ENCODE measurements at regions not wholly inside any gene's neighbourhood (a gene's known extent, or its start where the extent isn't known, plus 50 kb on each side); places are given as distances from the start of the nearest gene placed in this dataset.

- TF ChIP-seq, protein P1, sequence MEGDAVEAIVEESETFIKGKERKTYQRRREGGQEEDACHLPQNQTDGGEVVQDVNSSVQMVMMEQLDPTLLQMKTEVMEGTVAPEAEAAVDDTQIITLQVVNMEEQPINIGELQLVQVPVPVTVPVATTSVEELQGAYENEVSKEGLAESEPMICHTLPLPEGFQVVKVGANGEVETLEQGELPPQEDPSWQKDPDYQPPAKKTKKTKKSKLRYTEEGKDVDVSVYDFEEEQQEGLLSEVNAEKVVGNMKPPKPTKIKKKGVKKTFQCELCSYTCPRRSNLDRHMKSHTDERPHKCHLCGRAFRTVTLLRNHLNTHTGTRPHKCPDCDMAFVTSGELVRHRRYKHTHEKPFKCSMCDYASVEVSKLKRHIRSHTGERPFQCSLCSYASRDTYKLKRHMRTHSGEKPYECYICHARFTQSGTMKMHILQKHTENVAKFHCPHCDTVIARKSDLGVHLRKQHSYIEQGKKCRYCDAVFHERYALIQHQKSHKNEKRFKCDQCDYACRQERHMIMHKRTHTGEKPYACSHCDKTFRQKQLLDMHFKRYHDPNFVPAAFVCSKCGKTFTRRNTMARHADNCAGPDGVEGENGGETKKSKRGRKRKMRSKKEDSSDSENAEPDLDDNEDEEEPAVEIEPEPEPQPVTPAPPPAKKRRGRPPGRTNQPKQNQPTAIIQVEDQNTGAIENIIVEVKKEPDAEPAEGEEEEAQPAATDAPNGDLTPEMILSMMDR (IDR thresholded peaks at IDR 0.05; ENCODE audit: low read depth, low read length, missing control alignments): no peak
- no peak overlapping the region for H3K4me3 ChIP-seq (ENCODE audit: low read depth, low read length)
- DNase-seq (ENCODE audit: low read depth): no peak
Observed at GRCh38 chr5:159510282-159510681, 180.0 kb upstream of the IL12B start.

DNA sequence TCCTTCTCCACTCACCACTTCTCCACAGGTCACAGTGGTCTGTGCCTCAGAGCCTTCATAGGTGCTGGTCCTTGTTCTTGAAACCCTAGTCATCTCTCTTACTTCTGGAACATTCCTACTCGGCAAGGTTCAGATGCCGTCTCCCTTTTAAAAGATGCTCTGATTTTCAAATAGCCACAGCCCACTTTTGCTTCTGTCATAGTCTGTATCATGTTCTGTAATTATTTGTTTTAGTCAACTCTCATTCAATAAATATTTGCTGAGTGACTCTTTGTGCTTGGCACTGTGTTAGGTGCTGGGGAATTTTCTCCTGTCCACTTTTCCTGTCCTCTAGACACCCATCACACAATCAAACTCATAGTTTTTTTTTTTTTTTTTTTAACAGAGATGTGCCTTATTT is 181.3 kb upstream of the IL12B start:
- TF ChIP-seq, protein P1 (IDR thresholded peaks at IDR 0.05; ENCODE audit: low read depth, low read length, missing control alignments): no peak
- no peak overlapping the region for H3K4me3 ChIP-seq (ENCODE audit: low read depth, low read length)
- no peak for DNase-seq (ENCODE audit: low read depth)

DNA sequence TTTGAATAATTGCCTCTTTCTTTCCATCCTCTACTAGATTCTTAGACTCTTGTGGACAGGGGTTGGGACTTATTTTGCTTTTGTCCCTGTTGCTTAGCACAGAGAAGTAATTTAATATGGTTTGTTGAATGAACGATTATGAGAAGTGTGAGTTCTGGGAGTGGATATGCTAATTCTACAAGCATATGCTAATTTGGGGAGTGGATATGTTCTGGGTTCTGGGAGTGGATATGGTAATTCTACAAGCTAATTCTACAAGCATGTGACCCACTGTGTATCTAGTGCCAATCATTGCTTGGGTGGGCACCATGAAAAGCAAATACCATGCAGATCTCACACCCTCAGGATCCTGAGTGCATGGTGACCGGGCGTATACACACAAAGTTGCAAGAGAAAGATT is 181.8 kb upstream of the IL12B start:
- DNase-seq (ENCODE audit: low read depth): no peak
- TF ChIP-seq, protein P1 (IDR thresholded peaks at IDR 0.05; ENCODE audit: low read depth, low read length, missing control alignments): no peak
- H3K4me3 ChIP-seq (ENCODE audit: low read depth, low read length): no peak overlapping the region

- no peak overlapping the region for H3K4me3 ChIP-seq (ENCODE audit: low read depth, low read length)
- TF ChIP-seq, protein P1 (IDR thresholded peaks at IDR 0.05; ENCODE audit: low read depth, low read length, missing control alignments): no peak
- DNase-seq (ENCODE audit: low read depth): no peak
Observed at GRCh38 chr5:159514229-159514810, 184.0 kb upstream of the IL12B start.

DNA sequence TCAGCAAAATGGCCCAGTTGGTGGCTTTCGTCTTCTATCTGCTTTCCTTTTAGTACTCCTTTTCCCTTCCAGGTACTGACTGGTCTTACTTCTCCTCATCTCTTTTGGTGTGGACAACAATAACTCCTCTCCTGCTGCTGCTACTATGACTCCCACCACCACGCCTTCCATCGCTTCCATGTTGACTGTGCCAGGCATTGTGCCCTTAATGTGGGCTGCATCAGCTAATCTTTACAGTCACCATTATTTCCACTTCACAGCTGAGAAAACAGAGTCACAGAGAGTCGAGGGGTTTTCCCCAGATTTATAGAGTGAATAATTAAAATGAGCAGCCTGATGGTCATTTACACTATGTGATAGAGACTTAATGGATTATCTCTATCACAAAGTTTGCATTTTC is 184.9 kb upstream of the IL12B start:
- TF ChIP-seq, protein P1 (IDR thresholded peaks at IDR 0.05; ENCODE audit: low read depth, low read length, missing control alignments): no peak
- H3K4me3 ChIP-seq (ENCODE audit: low read depth, low read length): no peak overlapping the region
- no peak for DNase-seq (ENCODE audit: low read depth)

GRCh38 chr5:159515909-159516415 is 185.7 kb upstream of the IL12B start:
- peak; percentile 18 for DNase-seq (ENCODE audit: low read depth)
- TF ChIP-seq, protein P1 (IDR thresholded peaks at IDR 0.05; ENCODE audit: low read depth, low read length, missing control alignments): peak; percentile 92
- no peak overlapping the region for H3K4me3 ChIP-seq (ENCODE audit: low read depth, low read length)

DNA sequence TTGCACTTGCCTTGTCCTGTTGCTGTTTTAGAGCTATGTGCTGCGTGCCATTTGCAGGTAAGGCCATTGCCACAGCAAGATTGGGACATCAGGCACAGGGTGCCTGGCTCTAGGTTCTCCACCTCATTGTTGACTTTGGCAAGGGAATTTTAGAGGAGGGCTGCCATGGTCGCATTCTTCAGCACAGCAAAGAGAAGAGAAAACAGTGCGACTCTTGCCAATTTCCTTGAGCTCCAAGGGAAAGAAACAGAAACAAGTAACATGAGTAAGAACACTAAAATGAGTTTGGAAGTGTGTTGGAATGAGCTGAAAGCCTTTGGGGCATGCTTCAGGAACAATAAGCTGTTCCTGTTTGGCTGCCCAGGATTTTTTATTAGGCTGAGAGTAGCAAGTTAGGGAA is 188.1 kb upstream of the IL12B start:
- no peak for DNase-seq (ENCODE audit: low read depth)
- H3K4me3 ChIP-seq (ENCODE audit: low read depth, low read length): no peak overlapping the region
- TF ChIP-seq, protein P1 (IDR thresholded peaks at IDR 0.05; ENCODE audit: low read depth, low read length, missing control alignments): no peak

All from GM12864 (cell line).